Uterus (tissue), 3 donors: ENCODE measurements at regions not wholly inside any gene's neighbourhood (a gene's known extent, or its start where the extent isn't known, plus 50 kb on each side); places are given as distances from the start of the nearest gene placed in this dataset.

Source experiments
- DNase-seq, 2 donors: peaks; one replicate each; pipeline ENCODE4 v3.0.0-alpha.2; 2019 to 2020
- H3K27ac ChIP-seq, 2 donors: fragments of 200-600 bp; sonication (generic); 1 replicate in 1 of 2; 2 replicates in 1 of 2; pipeline ENCODE4 v1.5.1; 2016 to 2018
- H3K27me3 ChIP-seq, 2 donors: fragments of 200-600 bp; sonication (generic); one replicate each; pipeline ENCODE4 v1.5.1; 2018 to 2019; ENCODE audit warnings: control low read depth in 1 of 2
- H3K36me3 ChIP-seq, 2 donors: fragments of 200-600 bp; sonication (generic); one replicate each; pipeline ENCODE4 v1.5.1; 2019; ENCODE audit warnings: control low read depth in 1 of 2
- H3K4me1 ChIP-seq, 2 donors: fragments of 200-600 bp; sonication (generic); one replicate each; pipeline ENCODE4 v1.5.1; 2018 to 2019; ENCODE audit warnings: control low read depth in 1 of 2
- H3K4me3 ChIP-seq, 2 donors: fragments of 200-600 bp; sonication (generic); 1 replicate in 1 of 2; 2 replicates in 1 of 2; pipeline ENCODE4 v1.5.1; 2018 to 2019; ENCODE audit warnings: mild to moderate bottlenecking in 1 of 2
- H3K9me3 ChIP-seq, 2 donors: fragments of 200-600 bp; sonication (generic); one replicate each; pipeline ENCODE4 v1.5.1; 2019; ENCODE audit warnings: control low read depth in 1 of 2
- POLR2A ChIP-seq, 2 donors: fragments of 450-650 bp; IDR thresholded peaks; one replicate each; pipeline ENCODE4 v1.6.1; 2016; ENCODE audit warnings: antibody characterized with exemption in 2 of 2, mild to moderate bottlenecking in 1 of 2, moderate library complexity in 1 of 2
- intact Hi-C: fragments of 100-400 bp; cut with DNase I; formaldehyde crosslinking; loops from one replicate; pipeline ENCODE4 v1.15.1; 2023; ENCODE audit warnings: low total_unique reads
- TF ChIP-seq, protein P1 (sequence below), 4 experiments: fragments of 200-600 bp in 2 of 4; fragments of 450-650 bp in 2 of 4; sonication (generic) in 2 of 4; IDR thresholded peaks; one replicate each; pipeline ENCODE4 v1.5.1; 2016 to 2019; ENCODE audit warnings: antibody characterized with exemption in 4 of 4, mild to moderate bottlenecking in 2 of 4, moderate library complexity in 1 of 4
- donor health status: DM: yes; HTN: yes; CAD: no.

GRCh38 chr7:81492240-81492639 is 277.6 kb downstream of the HGF start:
- intact Hi-C loops, result no loop called here
- Histone ChIP-seq H3K36me3 (no peaks in the 10 kb centered on the region), H3K27me3 (no peaks in the 10 kb centered on the region), H3K4me1 (no peaks in the 10 kb centered on the region), H3K27ac (no peak overlapping the region), H3K9me3 (no peaks in the 10 kb centered on the region), H3K4me3 (no peak overlapping the region)
- DNase-seq, result no peak
- TF ChIP-seq, protein P1, sequence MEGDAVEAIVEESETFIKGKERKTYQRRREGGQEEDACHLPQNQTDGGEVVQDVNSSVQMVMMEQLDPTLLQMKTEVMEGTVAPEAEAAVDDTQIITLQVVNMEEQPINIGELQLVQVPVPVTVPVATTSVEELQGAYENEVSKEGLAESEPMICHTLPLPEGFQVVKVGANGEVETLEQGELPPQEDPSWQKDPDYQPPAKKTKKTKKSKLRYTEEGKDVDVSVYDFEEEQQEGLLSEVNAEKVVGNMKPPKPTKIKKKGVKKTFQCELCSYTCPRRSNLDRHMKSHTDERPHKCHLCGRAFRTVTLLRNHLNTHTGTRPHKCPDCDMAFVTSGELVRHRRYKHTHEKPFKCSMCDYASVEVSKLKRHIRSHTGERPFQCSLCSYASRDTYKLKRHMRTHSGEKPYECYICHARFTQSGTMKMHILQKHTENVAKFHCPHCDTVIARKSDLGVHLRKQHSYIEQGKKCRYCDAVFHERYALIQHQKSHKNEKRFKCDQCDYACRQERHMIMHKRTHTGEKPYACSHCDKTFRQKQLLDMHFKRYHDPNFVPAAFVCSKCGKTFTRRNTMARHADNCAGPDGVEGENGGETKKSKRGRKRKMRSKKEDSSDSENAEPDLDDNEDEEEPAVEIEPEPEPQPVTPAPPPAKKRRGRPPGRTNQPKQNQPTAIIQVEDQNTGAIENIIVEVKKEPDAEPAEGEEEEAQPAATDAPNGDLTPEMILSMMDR (IDR thresholded peaks at IDR 0.05), result no peak
- no peak for TF ChIP-seq POLR2A (IDR thresholded peaks at IDR 0.05)

DNA sequence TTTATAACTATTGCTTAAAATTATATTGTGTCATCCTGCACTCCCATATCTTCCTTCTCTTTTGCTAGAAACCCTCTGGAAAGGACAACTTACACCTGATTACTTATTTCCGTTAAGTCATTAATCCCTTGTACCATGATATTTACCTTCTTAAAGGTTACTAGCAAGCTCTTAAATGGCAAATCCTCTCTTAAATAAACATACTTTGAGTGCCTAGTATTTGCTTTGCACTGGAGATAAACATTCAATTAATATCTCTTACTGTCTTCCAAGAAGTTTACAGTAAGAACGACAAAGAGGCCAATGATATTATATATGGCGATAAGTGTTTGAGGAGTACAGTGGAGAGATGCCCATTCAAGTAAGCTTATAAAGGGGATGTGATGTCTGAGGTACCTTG is 278.3 kb downstream of the HGF start:
- Histone ChIP-seq H3K4me1 (no peaks in the 10 kb centered on the region), H3K27me3 (no peaks in the 10 kb centered on the region), H3K4me3 (no peak overlapping the region), H3K27ac (no peak overlapping the region), H3K36me3 (no peaks in the 10 kb centered on the region), H3K9me3 (no peaks in the 10 kb centered on the region)
- intact Hi-C loops, result no loop called here
- no peak for DNase-seq
- TF ChIP-seq POLR2A (IDR thresholded peaks at IDR 0.05), result no peak
- TF ChIP-seq, protein P1 (IDR thresholded peaks at IDR 0.05), result no peak

DNA sequence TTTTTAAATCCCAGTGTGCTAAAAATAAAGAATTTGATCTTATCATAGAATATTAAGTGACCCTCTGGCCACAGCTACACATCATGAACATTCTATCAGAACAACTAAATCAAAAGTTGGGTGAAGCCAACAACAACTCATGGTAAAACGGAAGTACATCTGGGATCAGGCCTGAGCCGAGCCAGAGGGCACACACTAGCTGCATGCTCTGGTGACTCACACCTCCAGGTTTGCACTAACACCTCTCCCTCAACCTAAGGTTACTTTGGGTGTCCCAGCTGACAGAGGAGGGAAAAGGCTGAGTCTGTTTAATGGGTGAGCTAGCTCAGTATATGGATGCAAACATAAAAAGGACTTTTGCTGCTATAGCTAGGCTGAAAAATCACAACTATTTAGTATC is 281.6 kb downstream of the HGF start:
- TF ChIP-seq POLR2A (IDR thresholded peaks at IDR 0.05), result no peak
- TF ChIP-seq, protein P1 (IDR thresholded peaks at IDR 0.05), result no peak
- DNase-seq, result no peak
- intact Hi-C loops, result no loop called here
- no peaks in the 10 kb centered on the region for H3K27me3 ChIP-seq
- H3K36me3 ChIP-seq, result no peaks in the 10 kb centered on the region
- H3K4me3 ChIP-seq, result no peak overlapping the region
- no peaks in the 10 kb centered on the region for H3K9me3 ChIP-seq
- no peaks in the 10 kb centered on the region for H3K4me1 ChIP-seq
- no peak overlapping the region for H3K27ac ChIP-seq

DNA sequence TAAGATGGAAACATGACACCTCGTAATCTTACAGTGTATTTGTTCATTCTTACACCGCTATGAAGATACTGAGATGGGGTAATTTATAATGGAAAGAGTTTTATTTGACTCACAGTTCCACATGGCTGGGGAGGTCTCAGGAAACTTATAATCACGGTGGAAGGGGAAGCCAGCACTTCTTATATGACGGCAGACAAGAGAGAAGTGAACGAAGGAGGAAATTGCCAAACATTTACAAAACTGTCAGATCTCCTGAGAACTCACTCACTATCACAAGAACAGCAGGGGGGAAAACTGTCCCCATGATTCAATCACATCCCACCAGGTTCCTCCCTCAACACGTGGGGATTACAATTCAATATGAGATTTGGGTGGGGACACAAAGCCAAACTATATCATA is 282.3 kb downstream of the HGF start:
- no peaks in the 10 kb centered on the region for H3K36me3 ChIP-seq
- no peak overlapping the region for H3K4me3 ChIP-seq
- DNase-seq, result no peak
- intact Hi-C loops, result no loop called here
- no peaks in the 10 kb centered on the region for H3K4me1 ChIP-seq
- H3K9me3 ChIP-seq, result no peaks in the 10 kb centered on the region
- TF ChIP-seq, protein P1 (IDR thresholded peaks at IDR 0.05), result no peak
- TF ChIP-seq POLR2A (IDR thresholded peaks at IDR 0.05), result no peak
- no peaks in the 10 kb centered on the region for H3K27me3 ChIP-seq
- no peak overlapping the region for H3K27ac ChIP-seq

DNA sequence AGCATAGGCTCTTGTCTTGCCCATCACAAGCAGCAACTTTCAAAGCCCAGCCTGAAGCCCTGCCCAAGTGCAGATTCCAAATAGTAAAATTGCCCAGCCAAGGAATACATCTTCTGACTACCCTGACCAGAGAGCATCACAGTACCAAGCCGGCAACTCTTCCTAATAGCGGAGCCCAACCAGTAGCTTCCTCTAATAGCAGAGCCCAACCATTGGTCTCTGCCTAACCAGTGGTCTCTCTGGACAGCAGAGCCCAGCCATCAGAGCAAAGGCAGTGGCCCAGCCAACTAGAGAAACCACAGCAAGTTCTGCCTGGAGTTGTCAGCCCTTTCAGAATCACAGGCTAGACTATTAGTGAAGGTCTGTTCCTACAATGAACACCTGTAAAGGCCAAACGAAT is 285.6 kb downstream of the HGF start:
- no peaks in the 10 kb centered on the region for H3K9me3 ChIP-seq
- no peaks in the 10 kb centered on the region for H3K36me3 ChIP-seq
- no peaks in the 10 kb centered on the region for H3K27me3 ChIP-seq
- H3K4me1 ChIP-seq, result no peaks in the 10 kb centered on the region
- no peak overlapping the region for H3K4me3 ChIP-seq
- DNase-seq, result peak; percentile 25 to 38
- intact Hi-C loops, result no loop called here
- TF ChIP-seq, protein P1 (IDR thresholded peaks at IDR 0.05), result no peak
- TF ChIP-seq POLR2A (IDR thresholded peaks at IDR 0.05), result no peak
- H3K27ac ChIP-seq, result no peak overlapping the region
